Neural cell (in vitro differentiated cells): ENCODE measurements at regions not wholly inside any gene's neighbourhood (a gene's known extent, or its start where the extent isn't known, plus 50 kb on each side); places are given as distances from the start of the nearest gene placed in this dataset.
A peak's percentile ranks its signal among the peaks of the same experiment; 100 is the strongest.

Experiments
- H2AFZ ChIP-seq: fragments of 200-600, 300-800 bp; sonication (generic), shearing (Covaris generic); 2 replicates; pipeline ENCODE4 v1.6.0; 2014; ENCODE audit warnings: low read depth, mild to moderate bottlenecking, antibody characterized with exemption, low read length, moderate library complexity
- H3F3A ChIP-seq: fragments of 200-600 bp; shearing (Covaris generic); 2 replicates; pipeline ENCODE4 v1.6.1; 2016; ENCODE audit warnings: mild to moderate bottlenecking, moderate library complexity, mixed read lengths, antibody characterized with exemption, low read length; ENCODE audit not compliant: insufficient read depth, poor library complexity, severe bottlenecking
- H3K27ac ChIP-seq: fragments of 200-600, 300-800 bp; sonication (generic), shearing (Covaris generic); 2 replicates; pipeline ENCODE4 v1.5.1; 2014; ENCODE audit warnings: mild to moderate bottlenecking, low read length, moderate library complexity
- H3K27me3 ChIP-seq: fragments of 300-800, 200-600 bp; sonication (generic), shearing (Covaris generic); 2 replicates; pipeline ENCODE4 v1.6.0; 2014; ENCODE audit warnings: mild to moderate bottlenecking, low read depth, low read length, moderate library complexity; ENCODE audit not compliant: insufficient read depth
- H3K36me3 ChIP-seq: fragments of 300-800, 200-600 bp; sonication (generic), shearing (Covaris generic); 2 replicates; pipeline ENCODE4 v1.5.1; 2014; ENCODE audit warnings: mild to moderate bottlenecking, antibody characterized with exemption, low read length, moderate library complexity; ENCODE audit not compliant: insufficient read depth
- H3K4me2 ChIP-seq: fragments of 300-800, 200-600 bp; sonication (generic), shearing (Covaris generic); 2 replicates; pipeline ENCODE4 v1.6.0; 2014; ENCODE audit warnings: mild to moderate bottlenecking, low read length
- H3K4me3 ChIP-seq: fragments of 300-800, 200-600 bp; sonication (generic), shearing (Covaris generic); 2 replicates; pipeline ENCODE4 v1.5.1; 2014; ENCODE audit warnings: mild to moderate bottlenecking, low read length, moderate library complexity
- H3K79me2 ChIP-seq: fragments of 200-600 bp; shearing (Covaris generic); replicated peaks from 2 replicates; pipeline ENCODE4 v1.6.0; 2014; ENCODE audit warnings: mild to moderate bottlenecking, low read length, moderate library complexity; ENCODE audit not compliant: insufficient read depth
- H3K9ac ChIP-seq: fragments of 300-800, 200-600 bp; sonication (generic), shearing (Covaris generic); 2 replicates; pipeline ENCODE4 v1.6.1; 2016; ENCODE audit warnings: mild to moderate bottlenecking, low read length, mixed read lengths
- H3K9me2 ChIP-seq: fragments of 200-600 bp; shearing (Covaris generic); 2 replicates; pipeline ENCODE4 v1.6.1; 2016; ENCODE audit warnings: mild to moderate bottlenecking, low read length, mixed read lengths; ENCODE audit not compliant: insufficient read depth
- H3K9me3 ChIP-seq: fragments of 200-600, 300-800 bp; sonication (generic), shearing (Covaris generic); 2 replicates; pipeline ENCODE4 v1.6.1; 2016; ENCODE audit warnings: mild to moderate bottlenecking, mixed run types, low read length, moderate library complexity, mixed read lengths
- H4K20me1 ChIP-seq: fragments of 200-600 bp; shearing (Covaris generic); 2 replicates; pipeline ENCODE4 v1.6.1; 2016; ENCODE audit warnings: mild to moderate bottlenecking, mixed run types; ENCODE audit not compliant: insufficient read depth
- EP300 ChIP-seq: fragments of 450-650 bp; conservative IDR thresholded peaks from 2 replicates; pipeline ENCODE4 v1.6.1; 2014; ENCODE audit warnings: antibody characterized with exemption, mild to moderate bottlenecking, moderate library complexity; ENCODE audit not compliant: poor library complexity, severe bottlenecking
- EZH2 ChIP-seq: fragments of 200-600, 300-800 bp; shearing (Covaris generic), sonication (generic); IDR thresholded peaks from 2 replicates; pipeline ENCODE4 v1.6.1; 2014; ENCODE audit warnings: antibody characterized with exemption, low read length, borderline replicate concordance, mild to moderate bottlenecking; ENCODE audit not compliant: insufficient read depth, poor library complexity, severe bottlenecking
- MXI1 ChIP-seq: fragments of 450-650 bp; conservative IDR thresholded peaks from 2 replicates; pipeline ENCODE4 v1.6.1; 2014; ENCODE audit warnings: antibody characterized with exemption, mild to moderate bottlenecking; ENCODE audit not compliant: poor library complexity, severe bottlenecking
- POLR2AphosphoS5 ChIP-seq: IDR thresholded peaks from 2 replicates; pipeline ENCODE4 v1.6.1; 2012
- RAD21 ChIP-seq: fragments of 450-650 bp; conservative IDR thresholded peaks from 2 replicates; pipeline ENCODE4 v1.6.1; 2014; ENCODE audit warnings: antibody characterized with exemption, mild to moderate bottlenecking, moderate library complexity
- SMC3 ChIP-seq: fragments of 450-650 bp; conservative IDR thresholded peaks from 2 replicates; pipeline ENCODE4 v1.6.1; 2014; ENCODE audit warnings: antibody characterized with exemption, mild to moderate bottlenecking, moderate library complexity; ENCODE audit not compliant: poor library complexity
- TAF1 ChIP-seq: IDR thresholded peaks from 2 replicates; pipeline ENCODE4 v1.6.1; 2012; ENCODE audit warnings: low read depth
- TF ChIP-seq, protein P1 (sequence below): IDR thresholded peaks from 2 replicates; pipeline ENCODE4 v1.6.1; 2012; ENCODE audit warnings: borderline replicate concordance
- TF ChIP-seq, protein P2 (sequence below): fragments of 450-650 bp; IDR thresholded peaks from 2 replicates; pipeline ENCODE4 v1.5.1; 2014; ENCODE audit warnings: antibody characterized with exemption, mild to moderate bottlenecking, moderate library complexity; ENCODE audit not compliant: poor library complexity, severe bottlenecking

DNA sequence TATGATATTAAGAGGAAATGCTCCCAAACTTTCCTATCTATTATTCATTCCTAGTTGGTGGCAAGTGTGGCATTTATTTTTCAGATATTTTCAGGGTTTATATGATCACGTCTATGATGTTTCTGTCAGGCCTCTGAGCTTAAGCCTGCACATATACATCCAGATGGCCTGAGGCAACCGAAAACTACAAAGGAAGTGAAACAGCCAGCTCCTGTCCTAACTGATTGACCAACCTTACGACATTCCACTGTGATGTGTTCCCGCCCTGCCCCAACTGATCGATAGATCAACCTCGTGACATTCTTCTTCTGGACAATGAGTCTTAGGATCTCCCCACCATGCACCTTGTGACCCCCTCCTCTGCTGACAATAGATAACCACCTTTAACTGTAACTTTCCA is 67.6 kb upstream of the CTSO start:
- Histone ChIP-seq H3F3A (no peaks in the 10 kb centered on the region), H3K36me3 (no peaks in the 10 kb centered on the region), H3K27me3 (no peaks in the 10 kb centered on the region), H3K9me3 (no peaks in the 10 kb centered on the region), H3K9ac (no peak overlapping the region), H3K79me2 (no peaks in the 10 kb centered on the region), H3K9me2 (no peaks in the 10 kb centered on the region), H4K20me1 (no peaks in the 10 kb centered on the region), H3K27ac (no peak overlapping the region), H3K4me2 (no peak overlapping the region), H2AFZ (no peak overlapping the region), H3K4me3 (no peak overlapping the region)
- TF ChIP-seq EP300 (no peak), EZH2 (no peak), RAD21 (no peak)

DNA sequence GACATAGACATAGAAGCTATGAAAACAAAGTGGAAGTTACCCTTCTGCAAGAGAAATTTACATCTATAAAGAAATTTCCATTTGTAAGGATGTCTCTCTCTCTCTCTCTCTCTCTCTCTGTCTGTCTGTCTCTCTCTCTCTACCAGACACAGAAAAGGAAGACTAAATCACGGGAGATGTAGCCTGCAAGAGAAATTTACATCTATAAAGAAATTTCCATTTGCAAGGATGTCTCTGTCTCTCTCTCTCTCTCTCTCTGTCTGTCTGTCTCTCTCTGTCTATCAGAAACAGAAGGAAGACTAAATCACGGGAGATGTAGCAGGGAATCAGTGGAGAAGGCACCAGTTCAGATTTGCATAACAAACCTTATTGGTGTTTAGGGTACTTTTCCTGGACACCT is 65.6 kb upstream of the CTSO start:
- Histone ChIP-seq H3K9me3 (no peaks in the 10 kb centered on the region), H3K4me2 (no peak overlapping the region), H3K79me2 (no peaks in the 10 kb centered on the region), H3F3A (no peaks in the 10 kb centered on the region), H3K4me3 (no peak overlapping the region), H3K9me2 (no peaks in the 10 kb centered on the region), H2AFZ (no peak overlapping the region), H3K27me3 (no peaks in the 10 kb centered on the region), H3K27ac (no peak overlapping the region), H3K9ac (no peak overlapping the region), H4K20me1 (no peaks in the 10 kb centered on the region), H3K36me3 (no peaks in the 10 kb centered on the region)
- TF ChIP-seq SMC3 (no peak), RAD21 (no peak), POLR2AphosphoS5 (no peak), TAF1 (no peak), EP300 (no peak), MXI1 (no peak), EZH2 (no peak)
- TF ChIP-seq, protein P1, sequence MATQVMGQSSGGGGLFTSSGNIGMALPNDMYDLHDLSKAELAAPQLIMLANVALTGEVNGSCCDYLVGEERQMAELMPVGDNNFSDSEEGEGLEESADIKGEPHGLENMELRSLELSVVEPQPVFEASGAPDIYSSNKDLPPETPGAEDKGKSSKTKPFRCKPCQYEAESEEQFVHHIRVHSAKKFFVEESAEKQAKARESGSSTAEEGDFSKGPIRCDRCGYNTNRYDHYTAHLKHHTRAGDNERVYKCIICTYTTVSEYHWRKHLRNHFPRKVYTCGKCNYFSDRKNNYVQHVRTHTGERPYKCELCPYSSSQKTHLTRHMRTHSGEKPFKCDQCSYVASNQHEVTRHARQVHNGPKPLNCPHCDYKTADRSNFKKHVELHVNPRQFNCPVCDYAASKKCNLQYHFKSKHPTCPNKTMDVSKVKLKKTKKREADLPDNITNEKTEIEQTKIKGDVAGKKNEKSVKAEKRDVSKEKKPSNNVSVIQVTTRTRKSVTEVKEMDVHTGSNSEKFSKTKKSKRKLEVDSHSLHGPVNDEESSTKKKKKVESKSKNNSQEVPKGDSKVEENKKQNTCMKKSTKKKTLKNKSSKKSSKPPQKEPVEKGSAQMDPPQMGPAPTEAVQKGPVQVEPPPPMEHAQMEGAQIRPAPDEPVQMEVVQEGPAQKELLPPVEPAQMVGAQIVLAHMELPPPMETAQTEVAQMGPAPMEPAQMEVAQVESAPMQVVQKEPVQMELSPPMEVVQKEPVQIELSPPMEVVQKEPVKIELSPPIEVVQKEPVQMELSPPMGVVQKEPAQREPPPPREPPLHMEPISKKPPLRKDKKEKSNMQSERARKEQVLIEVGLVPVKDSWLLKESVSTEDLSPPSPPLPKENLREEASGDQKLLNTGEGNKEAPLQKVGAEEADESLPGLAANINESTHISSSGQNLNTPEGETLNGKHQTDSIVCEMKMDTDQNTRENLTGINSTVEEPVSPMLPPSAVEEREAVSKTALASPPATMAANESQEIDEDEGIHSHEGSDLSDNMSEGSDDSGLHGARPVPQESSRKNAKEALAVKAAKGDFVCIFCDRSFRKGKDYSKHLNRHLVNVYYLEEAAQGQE: no peak
- TF ChIP-seq, protein P2, sequence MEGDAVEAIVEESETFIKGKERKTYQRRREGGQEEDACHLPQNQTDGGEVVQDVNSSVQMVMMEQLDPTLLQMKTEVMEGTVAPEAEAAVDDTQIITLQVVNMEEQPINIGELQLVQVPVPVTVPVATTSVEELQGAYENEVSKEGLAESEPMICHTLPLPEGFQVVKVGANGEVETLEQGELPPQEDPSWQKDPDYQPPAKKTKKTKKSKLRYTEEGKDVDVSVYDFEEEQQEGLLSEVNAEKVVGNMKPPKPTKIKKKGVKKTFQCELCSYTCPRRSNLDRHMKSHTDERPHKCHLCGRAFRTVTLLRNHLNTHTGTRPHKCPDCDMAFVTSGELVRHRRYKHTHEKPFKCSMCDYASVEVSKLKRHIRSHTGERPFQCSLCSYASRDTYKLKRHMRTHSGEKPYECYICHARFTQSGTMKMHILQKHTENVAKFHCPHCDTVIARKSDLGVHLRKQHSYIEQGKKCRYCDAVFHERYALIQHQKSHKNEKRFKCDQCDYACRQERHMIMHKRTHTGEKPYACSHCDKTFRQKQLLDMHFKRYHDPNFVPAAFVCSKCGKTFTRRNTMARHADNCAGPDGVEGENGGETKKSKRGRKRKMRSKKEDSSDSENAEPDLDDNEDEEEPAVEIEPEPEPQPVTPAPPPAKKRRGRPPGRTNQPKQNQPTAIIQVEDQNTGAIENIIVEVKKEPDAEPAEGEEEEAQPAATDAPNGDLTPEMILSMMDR: no peak

- no peak overlapping the region for H2AFZ ChIP-seq
- no peaks in the 10 kb centered on the region for H3F3A ChIP-seq
- no peak overlapping the region for H3K9ac ChIP-seq
- no peaks in the 10 kb centered on the region for H3K27me3 ChIP-seq
- H3K9me3 ChIP-seq: no peaks in the 10 kb centered on the region
- no peaks in the 10 kb centered on the region for H3K79me2 ChIP-seq
- H4K20me1 ChIP-seq: no peaks in the 10 kb centered on the region
- no peaks in the 10 kb centered on the region for H3K36me3 ChIP-seq
- TF ChIP-seq MXI1: no peak
- TF ChIP-seq EZH2: no peak
- TF ChIP-seq, protein P1: no peak
- TF ChIP-seq RAD21: no peak
- TF ChIP-seq, protein P2: no peak
- TF ChIP-seq TAF1: no peak
- no peak for TF ChIP-seq EP300
- TF ChIP-seq POLR2AphosphoS5: no peak
- no peak for TF ChIP-seq SMC3
- peak overlapping the region; percentile 25 for H3K27ac ChIP-seq
- no peaks in the 10 kb centered on the region for H3K9me2 ChIP-seq
- H3K4me2 ChIP-seq: no peak overlapping the region
- no peak overlapping the region for H3K4me3 ChIP-seq
These were observed 64.7 kb upstream of the CTSO start for GRCh38 chr4:156018383-156018782.
